NCI-H146 treated with DMSO at 0.1 percent for 48 hours (cell line): ENCODE measurements at regions not wholly inside any gene's neighbourhood (a gene's known extent, or its start where the extent isn't known, plus 50 kb on each side); places are given as distances from the start of the nearest gene placed in this dataset.
"Not testable (repeated sequence)": the region's sequence is repeated elsewhere in the genome, so short reads cannot be mapped to it uniquely, and the experiment has no call there.

Source experiments
- DNase-seq: peaks from one replicate; lab custom pipeline; 2025; ENCODE audit not compliant: unreplicated experiment; lab: John Stamatoyannopoulos, UW

DNA sequence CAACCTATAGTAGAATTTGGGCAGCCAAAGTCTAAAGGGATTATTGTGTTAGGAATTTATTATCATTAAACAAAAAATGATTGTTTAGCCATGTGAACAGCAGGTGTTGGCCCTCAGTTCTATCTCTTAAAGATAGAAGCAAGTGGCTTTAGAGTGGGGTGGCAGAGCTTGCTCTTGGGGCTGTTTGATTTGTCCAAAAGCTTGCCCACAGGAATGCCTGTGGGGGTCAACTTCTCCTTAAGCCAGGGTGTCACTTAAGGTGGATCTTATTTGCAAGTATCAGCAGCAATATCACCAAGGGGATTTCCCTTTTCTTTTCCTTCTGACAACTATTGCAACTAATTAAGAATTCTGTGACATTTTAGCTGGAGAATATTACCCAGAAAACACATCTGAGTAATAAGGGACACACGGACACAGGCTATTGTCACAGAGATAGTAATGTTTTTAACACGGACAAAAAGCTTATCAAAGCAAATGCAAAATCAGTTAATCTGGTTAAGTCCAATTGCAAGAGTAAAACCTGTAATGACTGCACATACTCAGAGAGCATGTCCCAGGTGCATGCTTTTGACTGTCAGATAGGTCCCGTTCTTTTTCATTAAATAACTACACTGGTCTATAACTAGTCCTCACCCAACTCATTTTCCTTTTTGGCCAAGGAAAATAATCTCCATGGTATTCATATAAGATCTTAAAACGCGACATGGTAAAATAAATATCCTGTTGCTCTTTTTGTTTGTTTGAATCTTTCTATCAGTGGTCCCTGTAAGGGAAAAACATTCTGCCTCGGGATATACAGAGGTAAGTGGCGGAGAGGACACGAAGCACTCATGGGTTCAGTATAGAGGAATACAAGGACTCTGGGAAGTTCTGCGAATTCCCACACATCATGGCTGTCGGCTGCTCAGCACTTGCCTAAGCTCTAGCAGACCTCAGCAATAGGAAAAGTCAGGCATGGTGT, 172.1 kb upstream of the RFC3 start:
- no peak for DNase-seq

DNA sequence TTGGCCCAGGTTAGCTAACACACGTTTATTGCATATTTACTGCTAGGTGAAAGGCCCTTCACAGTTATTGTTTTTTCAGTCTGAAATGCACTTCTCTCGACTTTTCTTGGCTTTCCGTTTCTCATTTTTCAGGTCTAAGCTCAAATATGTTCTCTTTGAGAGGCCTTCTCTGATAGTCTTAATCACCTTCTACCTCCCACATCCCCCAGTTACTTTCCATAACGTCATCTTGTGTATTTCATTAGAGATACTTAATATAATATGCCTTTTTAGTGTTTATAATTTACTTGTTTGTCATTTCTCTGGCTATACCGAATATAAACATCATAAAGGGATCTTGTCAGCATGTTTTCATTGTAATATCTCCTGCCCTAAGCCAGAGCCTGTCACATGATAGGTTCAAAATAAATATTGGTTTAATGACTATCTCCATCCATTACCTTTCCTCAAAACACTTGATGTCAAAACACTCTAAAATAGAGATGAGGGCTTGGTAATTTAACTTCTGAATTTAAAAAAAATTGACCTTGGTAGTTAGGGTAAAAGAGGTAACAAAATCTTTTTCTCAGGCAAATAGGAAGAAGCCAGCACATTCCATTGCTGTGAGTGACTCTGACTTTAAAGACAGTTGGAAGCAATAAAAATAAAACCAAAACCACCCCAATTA, 168.6 kb upstream of the RFC3 start:
- DNase-seq, result peak; percentile 49

DNA sequence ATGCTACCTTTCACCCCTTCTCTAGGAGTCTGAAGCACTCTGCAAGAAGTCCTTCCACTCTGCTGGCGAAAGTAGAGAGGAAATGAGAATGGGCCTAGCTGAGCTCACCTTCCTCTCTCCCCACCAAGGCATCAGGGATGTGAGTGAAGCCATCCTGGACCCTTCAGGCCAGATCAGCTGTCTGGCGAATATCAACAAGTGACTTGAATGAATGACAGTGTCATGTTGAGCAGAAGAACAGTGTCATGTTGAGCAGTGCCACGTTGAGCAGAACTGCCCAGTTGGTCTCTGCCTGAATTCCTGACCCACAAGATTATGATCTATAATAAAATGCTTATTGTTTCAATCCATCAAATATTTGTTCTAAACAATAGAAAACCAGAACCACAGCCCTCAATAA, 166.2 kb upstream of the RFC3 start:
- DNase-seq, result no peak

DNA sequence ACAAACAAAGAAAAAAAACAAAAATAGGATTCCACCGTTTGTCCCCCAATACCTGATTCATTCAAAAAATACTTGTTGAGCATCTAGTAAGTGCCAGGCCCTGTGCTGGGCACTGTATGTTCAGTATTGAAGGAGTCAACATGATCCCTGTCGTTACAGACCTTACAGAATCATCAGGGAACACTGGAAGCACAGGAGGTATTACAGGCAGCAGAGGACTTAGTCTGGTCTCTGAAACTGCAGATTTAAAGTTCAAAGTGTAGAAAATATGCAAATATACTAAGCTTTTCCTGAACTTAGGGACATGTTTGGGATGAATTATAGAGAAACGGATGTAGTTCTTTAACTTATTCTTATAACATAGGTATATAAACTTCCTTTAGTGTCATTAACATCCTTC, 160.7 kb upstream of the RFC3 start:
- DNase-seq, result no peak

DNA sequence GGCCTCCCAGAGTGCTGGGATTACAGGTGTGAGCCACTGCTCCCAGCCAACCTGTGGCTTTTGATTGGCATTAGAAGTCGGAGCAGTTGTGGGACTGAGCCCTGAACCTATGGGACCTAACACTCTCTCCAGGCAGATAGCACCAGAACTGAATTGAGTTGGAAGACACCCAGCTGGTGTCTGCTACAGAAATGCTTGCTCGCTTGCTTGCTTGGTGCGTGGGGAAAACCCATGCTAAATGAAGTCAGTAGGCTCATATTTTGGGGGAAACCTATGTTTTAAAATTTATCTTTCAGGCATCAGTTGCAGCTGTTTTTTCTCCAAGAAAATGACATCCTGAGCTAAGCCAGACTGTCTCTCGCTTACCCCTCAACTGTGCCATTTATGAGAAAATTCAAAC, 158.5 kb upstream of the RFC3 start:
- no peak for DNase-seq

DNA sequence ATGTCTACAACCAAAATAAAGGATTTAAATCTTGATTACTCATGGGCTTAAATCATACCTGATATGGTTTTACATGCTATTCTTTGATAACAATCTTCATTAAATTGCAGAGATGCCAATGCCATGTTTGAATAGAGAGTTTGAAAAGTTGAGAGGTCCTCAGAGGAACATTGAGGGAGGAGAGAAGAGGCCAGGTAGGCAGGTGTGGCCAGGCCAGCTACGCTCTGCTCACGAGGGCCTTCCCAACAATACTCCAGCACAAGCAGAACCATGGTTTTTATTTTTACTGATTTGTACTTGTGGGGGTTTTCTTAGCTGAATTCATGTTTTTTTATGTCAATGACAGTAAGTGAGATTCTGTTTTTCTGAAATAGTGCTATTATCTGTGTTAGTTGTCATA, 158.1 kb upstream of the RFC3 start:
- DNase-seq, result no peak

DNA sequence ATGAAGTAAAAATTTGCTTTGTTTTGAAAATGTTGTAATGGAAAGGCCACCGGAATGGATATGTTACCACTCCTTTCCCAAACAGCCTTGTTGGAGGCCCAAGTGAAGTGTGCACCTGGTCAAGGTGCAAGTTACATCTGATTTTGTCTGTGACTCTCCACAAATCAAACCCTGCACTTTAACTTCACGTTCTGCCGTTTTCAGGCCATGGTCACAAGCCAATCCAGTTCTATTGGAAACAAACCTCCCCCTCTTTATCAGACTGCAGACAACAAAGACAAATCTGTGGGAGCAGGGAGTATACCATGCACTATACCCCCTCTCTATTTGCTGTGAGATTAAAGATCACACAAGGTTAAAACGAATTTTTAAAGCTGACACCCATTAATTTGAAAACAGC, 155.6 kb upstream of the RFC3 start:
- DNase-seq, result no peak

DNA sequence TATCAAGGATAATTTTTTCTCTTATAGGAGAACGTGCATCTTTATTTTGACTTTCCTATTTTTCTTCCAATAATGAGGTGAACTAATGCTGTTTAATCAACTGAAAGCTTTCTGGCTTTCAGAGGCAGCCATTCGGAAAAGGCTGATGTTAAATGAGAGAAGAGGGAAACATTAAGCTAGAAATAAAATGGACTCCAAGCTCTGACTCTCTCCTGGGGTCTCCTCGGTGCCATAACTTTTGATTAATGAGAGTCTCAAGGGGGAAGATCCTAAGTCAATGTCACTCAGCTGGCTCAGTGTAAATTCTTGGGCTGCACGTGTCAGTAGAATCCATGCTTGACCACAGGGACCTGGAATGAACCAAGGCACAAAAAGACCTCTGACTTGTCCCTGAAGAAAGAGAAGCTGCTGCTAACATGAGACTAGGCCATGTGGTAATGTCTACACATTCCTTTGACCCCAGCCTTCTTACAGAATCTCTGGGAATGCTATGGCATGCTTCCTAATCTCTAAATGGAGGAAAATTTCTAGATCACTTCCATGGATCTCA, 152.2 kb upstream of the RFC3 start:
- no peak for DNase-seq

DNA sequence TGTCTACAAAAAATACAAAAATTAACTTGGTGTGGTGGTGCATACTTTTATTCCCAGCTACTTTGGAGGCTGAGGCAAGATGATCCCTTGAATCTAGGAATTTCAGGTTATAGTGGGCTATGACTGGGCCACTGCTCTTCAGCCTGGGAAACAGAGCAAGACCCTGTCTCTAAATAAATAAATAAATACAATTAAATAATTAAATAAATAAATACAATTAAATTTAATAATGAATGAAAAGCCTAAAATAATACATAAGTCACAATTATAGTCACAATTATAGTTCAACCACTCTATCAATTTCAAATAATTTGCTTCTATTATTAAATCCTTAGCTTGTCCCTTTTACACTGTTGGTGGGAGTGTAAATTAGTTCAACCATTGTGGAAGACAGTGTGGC, 146.4 kb upstream of the RFC3 start:
- no peak for DNase-seq

DNA sequence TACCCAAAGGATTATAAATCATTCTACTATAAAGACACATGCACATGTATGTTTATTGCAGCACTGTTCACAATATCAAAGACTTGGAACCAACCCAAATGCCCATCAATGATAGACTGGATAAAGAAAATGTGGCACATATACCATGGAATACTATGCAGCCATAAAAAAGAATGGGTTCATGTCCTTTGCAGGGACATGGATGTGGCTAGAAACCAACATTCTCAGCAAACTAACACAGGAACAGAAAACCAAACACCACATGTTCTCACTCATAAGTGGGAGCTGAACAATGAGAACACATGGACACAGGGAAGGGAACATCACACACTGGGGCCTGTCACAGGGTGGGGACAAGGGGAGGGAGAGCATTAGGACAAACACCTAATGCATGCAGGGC, 145.9 kb upstream of the RFC3 start:
- DNase-seq, result not testable (repeated sequence)

DNA sequence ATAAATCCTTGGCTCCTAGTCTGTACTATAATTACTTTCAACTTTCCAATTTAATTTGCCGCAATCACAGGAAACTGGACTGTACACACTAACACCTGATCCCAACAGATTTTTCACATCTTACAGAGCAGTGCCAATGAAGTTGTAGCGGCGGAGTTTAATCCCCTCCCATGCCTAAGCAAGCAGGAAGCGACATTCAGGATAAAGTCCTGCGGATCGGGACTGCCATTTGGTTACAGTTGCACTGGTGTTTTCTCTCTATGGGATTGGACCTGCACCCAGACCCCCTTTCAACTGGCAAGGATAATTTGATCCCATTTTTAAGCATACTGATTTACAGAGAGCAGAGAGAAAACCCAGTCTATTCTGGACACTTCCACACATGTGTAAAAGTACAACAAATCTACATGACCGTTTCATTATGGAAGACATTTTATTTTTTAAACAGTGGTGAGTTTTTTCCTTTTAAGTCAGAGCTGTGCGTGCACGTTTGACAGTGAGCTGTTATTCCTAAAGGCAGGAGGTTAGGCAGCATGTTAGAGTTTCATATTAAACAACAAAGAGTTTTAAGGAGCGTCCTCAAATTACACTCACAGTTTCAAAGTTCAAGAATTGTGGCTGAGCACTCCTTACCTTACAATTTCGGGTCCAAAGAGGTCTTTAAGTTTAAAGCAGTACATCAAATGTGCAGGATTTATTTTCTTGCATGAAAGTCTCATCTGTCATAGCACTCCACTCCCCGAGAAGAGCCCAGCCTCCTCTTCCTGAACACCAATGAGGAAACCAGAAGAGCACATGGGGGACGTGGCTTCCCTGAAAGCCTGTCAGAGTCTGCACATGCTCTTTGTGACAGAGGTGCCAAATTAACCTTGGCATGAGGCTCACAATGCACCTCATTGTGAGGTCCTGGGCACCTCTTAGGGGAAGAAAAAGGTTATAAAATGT, 141.6 kb upstream of the RFC3 start:
- peak; percentile 67 for DNase-seq

DNA sequence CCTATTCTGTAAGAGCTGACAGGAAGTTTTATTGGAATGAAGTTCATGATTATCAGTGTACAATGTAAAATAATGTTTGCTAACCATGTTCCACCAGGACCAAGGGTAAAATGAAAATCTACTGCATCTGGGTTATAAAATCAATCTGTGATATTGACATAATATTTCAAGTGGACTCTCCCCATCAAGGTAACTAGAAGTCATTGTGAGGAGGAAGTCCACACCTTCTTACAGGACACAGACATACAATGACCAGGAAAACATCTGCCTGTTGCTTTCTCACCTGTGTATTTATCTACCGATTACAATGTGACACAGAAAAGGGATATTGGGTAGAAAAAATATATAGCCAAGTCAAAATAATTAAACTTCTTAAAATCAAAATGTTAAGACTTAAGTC, 140.7 kb upstream of the RFC3 start:
- DNase-seq, result peak; percentile 11

DNA sequence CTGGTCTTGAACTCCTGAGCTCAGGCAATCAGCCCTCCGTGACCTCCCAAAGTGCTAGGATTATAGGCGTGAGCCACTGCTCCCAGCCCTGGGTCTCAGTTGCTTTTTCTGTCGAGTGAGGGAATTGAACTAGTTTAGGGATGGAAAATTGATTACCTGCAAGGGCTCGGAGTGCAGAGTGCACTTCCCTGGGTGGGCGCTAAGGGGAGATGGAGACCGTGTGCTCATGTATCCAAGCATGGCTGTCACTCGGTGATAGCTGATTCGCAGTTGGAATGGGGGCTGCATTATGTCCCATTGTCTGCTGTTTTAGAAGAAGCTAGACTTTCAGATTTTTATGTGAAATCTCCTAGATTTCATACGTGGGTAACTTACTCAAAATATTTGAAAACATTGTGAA, 139.9 kb upstream of the RFC3 start:
- no peak for DNase-seq

DNA sequence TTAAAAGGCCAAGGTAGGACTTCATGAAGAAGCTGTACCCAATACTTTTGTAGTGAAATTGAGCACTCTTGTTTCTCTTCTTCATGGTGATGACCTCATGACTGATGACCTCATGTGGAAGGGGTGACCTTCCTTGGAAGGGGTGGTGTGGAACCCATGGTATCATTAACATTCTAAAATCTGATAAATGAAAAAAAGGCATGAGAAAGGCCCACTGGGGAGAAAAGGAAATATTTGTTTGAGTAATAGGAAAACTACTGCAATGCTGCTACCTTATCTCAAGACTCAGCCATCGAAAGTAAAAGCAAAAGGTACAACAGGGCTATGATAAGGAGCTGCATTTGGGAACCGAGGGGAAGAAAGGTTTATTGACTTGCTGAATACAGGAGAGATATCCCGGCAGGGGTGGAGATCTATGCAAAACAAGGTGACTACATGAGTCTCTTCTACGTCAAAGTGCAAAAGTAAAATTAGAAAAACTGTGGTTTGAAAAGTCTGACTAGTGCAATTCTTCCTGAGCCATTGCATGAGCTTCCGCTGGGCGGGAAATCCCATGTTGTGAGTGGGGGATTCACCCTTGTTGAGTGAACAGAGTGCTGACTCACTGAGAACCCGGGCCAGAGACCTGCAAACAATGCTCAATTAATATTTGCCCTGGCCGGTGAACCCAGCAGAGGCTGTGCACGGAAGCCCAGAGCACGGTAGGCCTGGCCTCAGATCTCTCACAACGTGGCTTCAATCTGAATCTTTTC, 138.9 kb upstream of the RFC3 start:
- DNase-seq, result peak; percentile 13

DNA sequence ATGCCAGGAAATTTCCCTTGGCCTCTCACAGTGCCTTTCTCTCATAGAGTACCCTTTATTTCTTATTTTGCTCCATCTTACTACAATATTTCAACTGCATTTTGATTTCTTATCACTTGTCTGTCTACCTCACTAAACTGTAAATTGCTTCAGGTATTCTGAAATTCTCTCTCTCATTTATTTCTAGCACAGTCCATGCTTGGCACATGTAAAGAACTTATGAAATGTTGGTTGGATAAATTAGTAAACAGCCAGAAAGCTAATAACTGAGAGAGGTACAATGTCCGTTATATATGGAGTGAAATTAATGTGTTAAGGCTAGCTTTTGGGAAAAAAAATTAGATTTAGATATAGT, 138.3 kb upstream of the RFC3 start:
- no peak for DNase-seq

DNA sequence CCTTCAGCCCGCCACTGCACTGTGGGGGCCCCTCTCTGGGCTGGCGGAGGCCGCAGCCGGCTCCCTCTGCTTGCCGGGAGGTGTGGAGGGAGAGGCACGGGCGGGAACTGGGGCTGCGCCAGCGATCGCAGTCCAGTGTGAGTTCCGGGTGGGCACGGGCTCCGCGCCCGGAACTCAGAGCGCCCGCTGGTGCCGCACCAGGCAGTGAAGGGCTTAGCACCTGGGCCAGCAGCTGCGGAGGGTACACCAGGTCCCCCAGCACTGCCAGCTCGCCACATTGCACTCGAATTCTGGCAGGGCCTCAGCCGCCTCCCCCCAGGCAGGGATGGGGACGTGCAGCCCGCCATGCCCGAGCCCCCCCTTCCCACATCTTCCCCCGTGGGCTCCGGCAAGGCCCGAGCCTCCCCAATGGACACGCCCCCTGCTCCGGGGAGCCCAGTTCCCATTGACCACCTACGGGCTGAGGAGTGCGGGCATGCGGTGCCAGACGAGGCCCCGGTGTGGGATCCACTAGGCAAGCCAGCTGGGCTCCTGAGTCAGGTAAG, 135.9 kb upstream of the RFC3 start:
- DNase-seq, result no peak

DNA sequence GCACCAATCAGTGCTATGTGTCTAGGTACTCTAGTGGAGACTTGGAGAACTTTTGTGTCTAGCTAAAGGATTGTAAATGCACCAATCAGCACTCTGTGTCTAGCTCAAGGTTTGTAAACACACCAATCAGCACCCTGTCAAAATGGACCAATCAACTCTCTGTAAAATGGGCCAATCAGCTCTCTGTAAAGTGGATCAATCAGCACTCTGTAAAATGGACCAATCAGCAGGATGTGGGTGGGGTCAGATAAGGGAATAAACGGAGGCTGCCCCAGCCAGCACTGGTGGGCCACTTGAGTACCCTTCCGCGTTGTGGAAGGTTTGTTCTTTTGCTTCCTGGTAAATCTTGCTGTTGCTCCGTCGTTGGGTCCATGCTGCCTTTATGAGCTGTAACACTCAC, 135.3 kb upstream of the RFC3 start:
- not testable (repeated sequence) for DNase-seq

DNA sequence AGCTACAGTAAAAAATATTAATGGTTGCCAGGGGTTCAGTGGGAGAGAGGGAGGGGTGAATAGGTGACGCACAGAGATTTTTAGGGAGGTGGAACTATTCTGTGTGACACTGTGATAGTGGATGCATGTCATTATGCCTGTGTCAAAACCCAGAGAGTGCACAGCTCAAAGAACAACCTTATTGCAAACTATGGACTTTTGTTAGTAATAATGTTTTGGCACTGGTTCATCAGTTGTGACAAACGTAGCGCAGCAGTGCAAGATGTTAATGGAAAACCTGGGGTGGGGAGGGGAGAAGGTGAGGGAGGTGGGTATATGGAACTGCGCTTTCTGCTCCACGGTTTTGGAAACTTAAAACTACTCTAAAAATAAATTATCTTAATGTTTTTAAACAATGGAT, 134.6 kb upstream of the RFC3 start:
- no peak for DNase-seq

DNA sequence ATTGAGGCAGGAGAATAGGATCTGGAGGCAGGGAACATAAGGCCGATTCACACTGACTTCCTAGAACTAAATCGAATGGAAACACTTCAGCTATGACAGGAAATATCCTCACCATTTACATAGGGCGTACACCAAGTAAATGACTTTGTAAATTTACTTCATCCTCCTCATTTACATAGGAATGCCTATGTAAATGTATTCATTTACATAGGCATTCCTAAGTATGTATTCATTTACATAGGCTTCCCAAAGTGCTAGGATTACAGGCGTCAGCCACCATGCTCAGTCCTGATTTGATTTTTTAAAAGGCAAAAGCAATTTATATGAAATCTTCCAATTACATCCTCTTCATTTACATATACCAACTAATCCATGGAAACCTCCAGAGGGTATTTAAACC, 133.1 kb upstream of the RFC3 start:
- DNase-seq, result no peak

DNA sequence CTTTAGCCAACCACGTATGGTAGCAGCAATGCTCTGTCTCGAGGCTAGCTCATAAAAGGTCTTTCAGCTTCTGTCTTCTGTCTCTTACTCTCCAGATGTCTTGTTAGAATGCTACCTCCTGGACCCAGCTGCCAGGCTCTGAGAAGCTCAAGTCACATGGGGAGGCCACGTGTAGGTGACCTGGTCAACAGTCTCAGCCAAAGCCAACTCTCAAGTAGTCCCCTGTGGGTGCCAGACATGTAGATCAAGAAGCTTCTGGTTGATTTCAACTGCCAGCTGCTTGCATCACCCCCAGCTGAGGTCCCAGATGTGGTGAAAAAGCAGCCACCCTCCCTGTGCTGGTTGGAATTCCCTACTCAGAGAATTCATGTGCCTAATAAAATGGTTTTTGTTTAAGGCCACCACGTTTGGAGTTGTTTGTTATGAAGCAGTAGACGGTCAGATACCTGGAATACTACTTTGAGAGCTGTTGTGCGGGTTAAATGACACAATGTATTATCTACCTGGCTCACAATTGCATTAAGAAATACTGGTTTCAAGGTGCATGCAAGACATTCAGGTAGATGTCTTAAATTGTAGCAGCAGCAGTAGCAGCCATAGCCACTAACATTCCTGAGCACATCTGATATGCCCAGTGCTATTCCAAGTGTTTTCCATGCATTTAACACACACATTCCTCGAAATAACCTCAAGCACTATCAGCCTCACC, 131.0 kb upstream of the RFC3 start:
- no peak for DNase-seq
